MM.1S (cell line): ENCODE measurements at regions not wholly inside any gene's neighbourhood (a gene's known extent, or its start where the extent isn't known, plus 50 kb on each side); places are given as distances from the start of the nearest gene placed in this dataset.

ENCODE experiments used
- EZH2 ChIP-seq: fragments of 300-600 bp; sonication (generic); optimal IDR thresholded peaks from 2 replicates; pipeline ENCODE3; 2017; ENCODE audit warnings: low read depth, mild to moderate bottlenecking, antibody characterized with exemption, low read length, mixed read lengths
- TF ChIP-seq, protein P1 (sequence below): fragments of 300-600 bp; sonication (generic); IDR thresholded peaks from 2 replicates; pipeline ENCODE4 v1.5.1; 2016; ENCODE audit warnings: antibody characterized with exemption, low read length, mixed read lengths

DNA sequence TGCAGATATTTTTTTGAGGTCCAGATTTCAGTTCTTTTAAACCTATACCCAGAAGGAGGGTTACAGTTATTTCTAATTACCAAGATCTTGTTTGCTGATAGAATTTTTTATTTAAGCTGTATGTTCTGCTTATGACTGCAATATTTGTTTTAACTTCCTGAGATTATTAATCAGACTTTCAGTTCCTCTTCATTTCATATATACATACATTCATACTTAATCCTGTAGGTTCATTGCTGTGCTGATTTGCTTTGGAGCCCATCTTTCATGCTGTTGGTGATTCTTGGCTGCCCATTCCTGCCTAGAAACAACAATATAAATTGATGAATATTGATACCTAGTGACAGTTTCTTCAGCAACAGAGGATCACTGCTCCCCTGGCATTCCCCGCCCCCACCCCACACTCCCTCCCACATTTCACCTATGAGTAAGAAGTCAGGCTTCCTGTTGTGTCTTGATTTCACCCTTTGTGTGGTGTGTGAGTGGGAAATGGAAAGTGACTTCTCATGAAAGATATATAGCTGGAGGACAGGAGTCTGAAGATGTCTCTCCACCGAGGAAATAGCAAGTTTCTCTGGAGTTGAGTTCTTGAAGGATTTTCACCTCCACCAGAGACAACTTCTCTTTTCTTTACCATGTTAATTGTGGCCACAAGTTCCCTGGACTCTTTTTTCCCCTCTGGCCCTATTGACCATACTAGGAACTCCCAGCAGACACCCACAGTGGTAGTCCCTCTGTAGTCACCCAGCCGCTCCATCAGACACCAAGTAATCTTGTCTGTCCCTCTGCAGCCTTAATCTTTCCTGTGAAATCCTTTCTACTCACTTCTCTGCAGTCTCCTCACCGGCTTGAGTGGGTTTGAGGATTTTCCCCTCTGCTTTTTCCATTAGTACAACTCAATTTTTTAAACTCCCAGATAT, 118.4 kb downstream of the ASB9 start:
- TF ChIP-seq, protein P1, sequence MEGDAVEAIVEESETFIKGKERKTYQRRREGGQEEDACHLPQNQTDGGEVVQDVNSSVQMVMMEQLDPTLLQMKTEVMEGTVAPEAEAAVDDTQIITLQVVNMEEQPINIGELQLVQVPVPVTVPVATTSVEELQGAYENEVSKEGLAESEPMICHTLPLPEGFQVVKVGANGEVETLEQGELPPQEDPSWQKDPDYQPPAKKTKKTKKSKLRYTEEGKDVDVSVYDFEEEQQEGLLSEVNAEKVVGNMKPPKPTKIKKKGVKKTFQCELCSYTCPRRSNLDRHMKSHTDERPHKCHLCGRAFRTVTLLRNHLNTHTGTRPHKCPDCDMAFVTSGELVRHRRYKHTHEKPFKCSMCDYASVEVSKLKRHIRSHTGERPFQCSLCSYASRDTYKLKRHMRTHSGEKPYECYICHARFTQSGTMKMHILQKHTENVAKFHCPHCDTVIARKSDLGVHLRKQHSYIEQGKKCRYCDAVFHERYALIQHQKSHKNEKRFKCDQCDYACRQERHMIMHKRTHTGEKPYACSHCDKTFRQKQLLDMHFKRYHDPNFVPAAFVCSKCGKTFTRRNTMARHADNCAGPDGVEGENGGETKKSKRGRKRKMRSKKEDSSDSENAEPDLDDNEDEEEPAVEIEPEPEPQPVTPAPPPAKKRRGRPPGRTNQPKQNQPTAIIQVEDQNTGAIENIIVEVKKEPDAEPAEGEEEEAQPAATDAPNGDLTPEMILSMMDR: no peak
- no peak for TF ChIP-seq EZH2
